Activated CD4-positive, alpha-beta T cell treated with anti-CD3 and anti-CD28 coated beads for 48 hours (primary cell): ENCODE measurements at regions not wholly inside any gene's neighbourhood (a gene's known extent, or its start where the extent isn't known, plus 50 kb on each side); places are given as distances from the start of the nearest gene placed in this dataset.

ENCODE experiments used
- DNase-seq: peaks from one replicate; pipeline ENCODE4 v3.0.0-alpha.2; 2020

DNA sequence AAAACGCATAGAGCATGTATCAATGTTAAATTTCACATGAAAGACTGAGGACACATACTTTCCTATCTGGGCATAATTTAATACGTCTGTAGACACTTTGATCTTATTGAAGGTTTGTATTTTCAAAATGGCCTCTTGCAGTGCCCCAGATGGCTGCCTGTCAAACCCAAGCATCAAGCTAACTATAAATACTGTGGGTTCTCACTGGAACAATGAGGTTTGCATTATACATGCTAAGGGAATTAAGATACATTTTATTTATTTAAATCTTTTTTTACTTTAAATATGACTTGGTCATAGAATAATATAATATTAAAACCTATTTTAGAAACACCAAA, 702.9 kb upstream of the GRAMD2B start:
- DNase-seq, result no peak

GRCh38 chr5:125720721-125721120, 702.5 kb upstream of the GRAMD2B start:
- no peak for DNase-seq

- no peak for DNase-seq
Observed at GRCh38 chr5:125722550-125722949, 700.7 kb upstream of the GRAMD2B start.

- DNase-seq, result no peak
Observed at GRCh38 chr5:125725691-125726090, 697.5 kb upstream of the GRAMD2B start.

- no peak for DNase-seq
Observed at GRCh38 chr5:125743939-125744338, 679.3 kb upstream of the GRAMD2B start.

DNA sequence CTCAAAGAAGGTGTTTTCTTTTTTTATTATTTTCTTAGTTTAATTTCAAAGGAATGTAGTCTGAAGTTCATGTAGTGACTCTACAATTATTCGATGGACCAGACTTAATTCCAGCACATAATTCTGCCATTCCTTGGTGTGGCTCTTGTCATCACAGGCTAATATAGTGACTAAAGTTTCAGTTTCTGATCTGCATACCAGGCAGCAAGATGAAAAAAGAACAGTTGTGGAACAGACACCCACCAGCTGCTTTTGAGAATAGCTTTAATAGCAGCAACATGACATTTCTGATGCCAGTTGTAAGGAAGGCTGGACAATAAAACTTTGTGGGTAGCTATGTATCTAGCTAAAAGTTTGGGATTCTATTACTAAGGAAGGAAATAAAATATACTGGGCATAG, 676.3 kb upstream of the GRAMD2B start:
- no peak for DNase-seq

- DNase-seq, result no peak
Observed at GRCh38 chr5:125750147-125750860, 672.9 kb upstream of the GRAMD2B start.

DNA sequence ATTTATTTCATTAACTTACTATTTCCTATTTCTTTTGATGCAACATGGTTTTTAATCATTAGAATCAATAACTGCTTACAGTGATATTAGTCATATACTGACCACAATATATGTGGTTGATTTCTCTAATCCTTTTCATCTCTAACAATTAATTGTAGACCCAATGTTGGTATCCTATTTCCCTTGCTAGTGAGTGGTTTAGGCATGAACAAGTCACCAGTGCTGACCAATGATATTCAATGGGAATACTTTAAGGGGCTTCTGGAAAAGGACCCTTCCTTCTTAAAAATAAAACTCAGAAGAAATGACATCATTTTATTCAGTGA, 672.4 kb upstream of the GRAMD2B start:
- no peak for DNase-seq

- DNase-seq, result no peak
Observed at GRCh38 chr5:125756456-125756855, 666.8 kb upstream of the GRAMD2B start.

DNA sequence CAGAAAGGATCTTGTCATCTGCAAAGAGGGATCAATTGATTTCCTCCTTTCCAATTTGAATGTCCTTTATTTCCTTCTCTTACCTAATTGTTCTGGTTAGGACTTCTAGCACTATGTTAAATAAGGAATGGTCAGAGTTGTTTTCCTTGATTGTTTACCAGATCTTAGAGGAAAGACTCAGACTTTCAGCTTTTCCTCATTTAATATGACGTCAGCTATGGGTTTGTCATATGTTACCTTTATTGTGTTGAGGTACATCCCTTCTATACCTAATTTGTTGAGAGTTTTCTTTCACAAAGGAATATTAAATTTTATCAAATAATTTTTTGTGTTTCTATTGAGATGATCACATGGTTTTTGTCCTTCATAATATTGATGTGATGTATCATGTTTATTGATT, 656.5 kb upstream of the GRAMD2B start:
- no peak for DNase-seq

GRCh38 chr5:125775896-125776295, 647.3 kb upstream of the GRAMD2B start:
- DNase-seq, result no peak

GRCh38 chr5:125776656-125777139, 646.5 kb upstream of the GRAMD2B start:
- DNase-seq, result no peak

DNA sequence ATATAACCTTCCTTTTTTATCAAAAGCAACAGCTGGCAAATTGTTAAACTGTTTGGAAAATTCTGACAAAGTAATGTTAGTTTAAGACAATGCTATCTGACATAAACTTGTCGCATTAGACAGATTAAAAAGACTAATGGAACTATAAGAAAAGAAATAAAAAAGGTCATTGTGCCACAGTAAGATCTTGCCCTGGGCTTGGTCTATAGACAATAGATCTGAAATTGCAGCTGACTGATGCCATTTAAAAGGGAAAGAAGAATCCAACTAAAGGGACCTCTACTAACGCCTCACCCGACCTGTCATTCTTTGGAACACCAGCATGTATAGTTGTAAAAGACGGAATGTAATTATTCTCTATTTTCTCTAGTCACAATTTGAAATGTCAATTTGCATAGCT, 644.4 kb upstream of the GRAMD2B start:
- DNase-seq, result no peak

DNA sequence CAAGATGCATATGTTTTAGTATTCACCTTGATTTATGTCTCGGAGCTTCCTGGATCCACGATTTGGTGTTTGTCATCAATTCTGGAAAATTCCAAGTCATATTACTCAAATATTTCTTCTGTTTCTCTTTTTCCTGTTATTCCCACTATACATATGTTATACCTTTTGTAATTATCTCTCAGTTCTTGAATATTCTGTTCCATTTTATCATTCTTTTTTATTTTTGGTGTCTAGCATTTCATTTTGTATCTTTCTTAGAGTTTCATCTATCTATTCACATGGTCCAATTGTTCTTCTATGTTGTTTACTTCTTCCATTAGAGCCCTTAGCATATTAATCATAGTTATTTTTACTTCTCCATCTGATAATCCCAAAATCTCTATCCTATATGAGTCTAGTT, 637.8 kb upstream of the GRAMD2B start:
- DNase-seq, result no peak

DNA sequence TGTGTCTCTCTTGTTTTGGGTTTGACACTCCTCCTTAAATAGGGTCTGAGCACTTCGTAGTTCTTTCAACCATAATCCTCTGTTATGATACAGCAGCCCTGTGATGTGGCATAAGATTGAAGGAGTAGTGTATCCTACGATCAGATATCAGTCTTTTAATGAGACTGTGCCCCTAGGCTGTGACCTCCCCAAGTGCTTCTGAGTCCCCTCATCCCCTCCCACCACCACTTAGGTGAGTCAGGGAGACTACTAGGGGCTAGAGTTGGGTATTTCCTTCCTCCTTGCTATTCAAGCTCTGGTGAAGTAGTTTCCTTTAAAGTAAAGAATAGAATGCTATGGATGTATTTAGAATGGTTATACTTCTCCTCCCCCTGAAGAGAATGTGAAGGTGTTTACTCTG, 637.2 kb upstream of the GRAMD2B start:
- no peak for DNase-seq

GRCh38 chr5:125793470-125793869, 629.7 kb upstream of the GRAMD2B start:
- DNase-seq, result no peak

GRCh38 chr5:125794922-125795321, 628.3 kb upstream of the GRAMD2B start:
- DNase-seq, result no peak

- no peak for DNase-seq
Observed at GRCh38 chr5:125798307-125798706, 624.9 kb upstream of the GRAMD2B start.

- DNase-seq, result no peak
Observed at GRCh38 chr5:125812651-125813050, 610.6 kb upstream of the GRAMD2B start.

DNA sequence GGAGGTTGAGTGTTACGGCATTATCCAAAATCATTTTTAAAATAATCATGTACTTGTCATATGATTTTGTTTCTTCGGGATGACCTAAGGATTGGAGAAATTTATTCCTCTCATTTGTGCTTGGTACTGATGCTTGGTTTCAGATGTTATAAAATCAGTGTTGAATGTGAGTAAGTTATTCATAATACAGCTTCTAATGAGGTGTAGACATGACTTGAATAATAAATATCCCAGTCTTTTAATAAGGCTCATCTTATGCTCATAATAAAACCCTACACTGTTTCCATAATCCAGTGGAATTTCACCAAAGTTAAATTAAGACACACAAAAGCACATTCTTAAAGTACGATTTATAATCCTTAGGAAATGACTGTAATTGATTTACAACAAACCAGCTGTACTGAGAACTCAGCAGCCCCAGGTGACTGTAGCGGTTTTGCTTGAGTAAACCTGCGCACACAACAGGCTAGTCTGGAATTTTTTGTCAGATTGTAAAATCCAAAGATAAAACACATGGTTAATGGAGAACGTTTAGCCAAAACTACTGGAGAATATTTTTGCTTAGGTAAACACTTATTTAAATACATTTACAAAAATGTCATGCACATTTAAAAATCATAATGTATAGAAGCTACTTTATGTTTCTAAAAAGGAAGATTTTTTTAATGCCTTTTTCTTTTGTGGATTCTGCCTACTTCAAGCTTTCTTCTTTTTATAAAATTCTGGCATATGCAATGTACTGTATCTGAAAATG, 609.8 kb upstream of the GRAMD2B start:
- DNase-seq, result no peak

GRCh38 chr5:125814119-125814518, 609.1 kb upstream of the GRAMD2B start:
- DNase-seq, result no peak

DNA sequence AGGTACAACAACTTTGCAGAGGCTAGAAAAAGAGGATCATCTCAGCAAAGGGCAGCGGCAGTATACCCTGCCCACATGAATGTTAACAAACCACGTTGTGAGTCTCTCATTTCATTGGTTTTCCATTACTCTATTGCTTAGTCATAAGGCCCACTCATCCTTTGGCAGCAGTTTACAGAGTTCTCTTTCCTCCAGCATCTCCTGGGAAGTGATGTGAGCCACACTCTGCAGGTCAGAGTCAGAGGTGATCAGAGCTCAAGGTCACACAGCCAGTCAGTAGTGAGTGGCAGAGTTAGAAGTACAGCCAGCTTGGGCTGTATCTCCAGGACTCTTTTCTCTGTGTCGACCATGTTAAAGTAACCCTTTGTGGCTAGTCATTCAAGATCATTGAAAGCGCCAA, 599.6 kb upstream of the GRAMD2B start:
- DNase-seq, result no peak

DNA sequence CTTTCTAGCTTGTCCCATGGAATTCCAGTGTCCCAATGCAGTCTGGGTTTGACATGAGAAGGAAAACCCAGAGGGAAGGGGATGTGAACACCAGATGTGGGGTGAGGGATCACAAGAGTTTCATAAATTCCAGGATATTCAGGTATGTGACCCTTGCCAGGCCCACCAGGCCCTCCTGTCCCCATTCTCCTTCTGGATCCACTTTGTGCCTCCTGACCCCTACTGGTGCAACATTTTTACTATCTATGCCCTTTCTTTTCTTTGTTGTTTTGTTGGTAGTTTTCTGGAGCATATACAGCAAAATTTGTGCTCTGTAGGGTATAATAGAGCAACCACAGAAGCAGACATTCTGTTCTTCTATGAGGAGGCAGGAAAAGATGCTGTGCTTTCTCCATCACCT, 597.0 kb upstream of the GRAMD2B start:
- no peak for DNase-seq

DNA sequence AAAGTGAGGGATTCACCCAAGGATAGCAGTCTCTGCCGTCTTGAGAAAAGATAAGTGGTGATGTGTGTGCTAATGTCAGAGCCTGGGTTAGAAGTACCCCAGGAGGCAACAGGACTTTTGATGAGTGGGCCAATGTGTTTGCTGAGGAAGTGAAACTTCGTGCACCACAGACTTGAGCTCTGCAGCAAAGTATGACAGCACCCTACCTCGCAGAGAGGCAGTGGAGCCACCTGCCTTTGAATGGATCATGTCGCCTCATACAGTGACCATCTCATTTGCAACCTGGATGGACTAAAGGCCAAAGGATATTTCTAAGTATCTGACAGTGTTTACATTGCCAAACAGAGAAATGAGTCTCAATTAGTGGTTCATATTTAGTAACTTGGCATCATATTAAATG, 593.9 kb upstream of the GRAMD2B start:
- DNase-seq, result no peak

DNA sequence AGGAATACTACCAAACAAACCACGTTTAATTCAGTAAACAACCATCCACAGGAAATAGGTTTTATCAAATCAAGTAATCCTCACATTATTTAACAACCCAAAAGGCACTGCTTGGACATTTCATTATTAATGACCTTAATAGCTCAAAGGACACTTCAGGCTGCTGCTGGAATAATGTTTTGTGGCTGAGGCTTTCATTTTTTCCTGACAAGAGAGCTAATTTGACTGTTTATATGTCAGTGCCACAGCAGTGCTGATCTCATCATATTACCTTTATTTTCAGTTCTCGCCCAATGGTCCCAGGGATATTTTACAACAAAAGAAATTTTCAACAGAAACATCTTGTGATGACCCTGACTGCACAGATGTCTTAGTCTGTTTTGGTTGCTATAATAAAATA, 589.8 kb upstream of the GRAMD2B start:
- DNase-seq, result no peak
